PC-3 (cell line): ENCODE measurements at regions not wholly inside any gene's neighbourhood (a gene's known extent, or its start where the extent isn't known, plus 50 kb on each side); places are given as distances from the start of the nearest gene placed in this dataset.

ENCODE experiments used
- ATAC-seq: fragments of 200-7000 bp; cut with Tn5 transposase; 2 replicates; pipeline ENCODE4 v1.9.1; 2020; ENCODE audit warnings: mild to moderate bottlenecking, moderate library complexity
- BruUV-seq: library from RNA; stranded (reverse); fragments of 400-500 nt; replicated peaks from 2 replicates; lab custom pipeline; 2021; lab: Mats Ljungman, UMichigan
- CTCF ChIA-PET: fragments of 300-600 bp; sonication (Branson Sonifier 250); formaldehyde crosslinking; loops from one replicate; lab custom pipeline; 2022; ENCODE audit warnings: antibody characterized with exemption; lab: Charles Lee
- POLR2A ChIA-PET: fragments of 300-600 bp; sonication (Branson Sonifier 250); formaldehyde crosslinking; loops from one replicate; lab custom pipeline; 2022; ENCODE audit warnings: antibody characterized with exemption; ENCODE audit not compliant: unreplicated experiment; lab: Charles Lee
- DNase-seq: peaks from one replicate; pipeline ENCODE4 v3.0.0-alpha.2; 2015
- H2AFZ ChIP-seq: fragments of 300-600 bp; sonication (generic); 2 replicates; pipeline ENCODE4 v1.6.0; 2016; ENCODE audit warnings: antibody characterized with exemption, low read length
- H3F3A ChIP-seq: fragments of 300-600 bp; sonication (generic); one replicate; pipeline ENCODE4 v1.6.0; 2017; ENCODE audit warnings: antibody characterized with exemption, low read length, control low read depth, mild to moderate bottlenecking; ENCODE audit not compliant: unreplicated experiment
- H3K27ac ChIP-seq: fragments of 300-600 bp; sonication (generic); 2 replicates; pipeline ENCODE4 v1.5.1; 2016; ENCODE audit warnings: mild to moderate bottlenecking, low read length
- H3K27me3 ChIP-seq: fragments of 300-600 bp; sonication (generic); 2 replicates; pipeline ENCODE4 v1.6.1; 2016; ENCODE audit warnings: low read length, mixed read lengths
- H3K36me3 ChIP-seq: fragments of 300-600 bp; sonication (generic); 2 replicates; pipeline ENCODE4 v1.6.1; 2016; ENCODE audit warnings: low read depth, mixed run types, low read length, mixed read lengths
- H3K4me1 ChIP-seq: fragments of 300-600 bp; sonication (generic); 2 replicates; pipeline ENCODE4 v1.5.1; 2016; ENCODE audit warnings: low read length; ENCODE audit not compliant: insufficient read depth
- H3K4me2 ChIP-seq: fragments of 300-600 bp; sonication (generic); 2 replicates; pipeline ENCODE4 v1.6.0; 2016; ENCODE audit warnings: low read length
- H3K4me3 ChIP-seq: fragments of 300-600 bp; sonication (generic); 2 replicates; pipeline ENCODE4 v1.5.1; 2016; ENCODE audit warnings: mild to moderate bottlenecking, low read length, mixed read lengths
- H3K79me2 ChIP-seq: fragments of 300-600 bp; sonication (generic); 2 replicates; pipeline ENCODE4 v1.6.1; 2017; ENCODE audit warnings: low read length, mixed read lengths
- H3K9ac ChIP-seq: fragments of 300-600 bp; sonication (generic); 2 replicates; pipeline ENCODE4 v1.6.0; 2016; ENCODE audit warnings: mild to moderate bottlenecking, low read length
- H3K9me2 ChIP-seq: fragments of 300-600 bp; sonication (generic); replicated peaks from 2 replicates; pipeline ENCODE4 v1.6.1; 2016; ENCODE audit warnings: mixed run types, low read length, mixed read lengths
- H3K9me3 ChIP-seq: fragments of 300-600 bp; sonication (generic); 2 replicates; pipeline ENCODE4 v1.6.1; 2016; ENCODE audit warnings: low read length, mixed read lengths
- H4K20me1 ChIP-seq: fragments of 300-600 bp; sonication (generic); 2 replicates; pipeline ENCODE4 v1.6.1; 2016; ENCODE audit warnings: low read length, mixed read lengths
- EZH2 ChIP-seq: fragments of 300-600 bp; sonication (generic); IDR thresholded peaks from one replicate; pipeline ENCODE4 v1.6.1; 2017; ENCODE audit warnings: antibody characterized with exemption, mild to moderate bottlenecking, low read length; ENCODE audit not compliant: unreplicated experiment
- EZH2phosphoT487 ChIP-seq: fragments of 300-600 bp; sonication (generic); IDR thresholded peaks from 2 replicates; pipeline ENCODE4 v1.6.1; 2018; ENCODE audit warnings: mild to moderate bottlenecking, antibody characterized with exemption, low read length, borderline replicate concordance
- intact Hi-C: fragments of 100-400 bp; cut with micrococcal nuclease; formaldehyde crosslinking; loops from 2 replicates; pipeline ENCODE4 v1.9.0; 2023
- TF ChIP-seq, protein P1 (sequence below): fragments of 300-600 bp; sonication (generic); conservative IDR thresholded peaks from 2 replicates; pipeline ENCODE4 v1.5.1; 2017; ENCODE audit warnings: antibody characterized with exemption, low read depth, mild to moderate bottlenecking, low read length

DNA sequence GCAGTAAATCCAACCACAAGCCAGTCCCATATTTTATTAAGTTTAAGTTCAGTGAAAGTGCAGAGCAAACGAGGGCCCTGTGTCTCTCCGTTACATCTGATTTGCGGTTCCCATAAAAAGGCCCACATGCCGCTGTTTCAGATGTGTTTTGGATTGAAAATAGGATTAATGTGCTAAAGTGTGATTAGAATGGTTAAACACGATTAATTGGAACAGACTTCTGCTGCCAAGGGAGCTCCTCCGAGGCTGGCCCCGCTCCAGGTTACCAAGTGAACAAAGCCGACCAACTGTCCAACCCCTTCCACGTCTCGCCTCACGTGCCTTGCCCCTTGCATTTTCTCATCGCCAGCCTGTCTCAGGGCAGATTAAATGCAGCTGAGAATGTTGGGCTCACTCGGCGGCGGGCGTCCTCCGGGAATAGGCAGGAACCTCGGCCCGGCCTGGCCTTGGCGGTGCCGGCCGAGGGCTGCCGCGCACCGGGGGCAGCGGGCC is 166.5 kb upstream of the GSC start:
- no TSS peak for BruUV-seq
- TF ChIP-seq, protein P1, sequence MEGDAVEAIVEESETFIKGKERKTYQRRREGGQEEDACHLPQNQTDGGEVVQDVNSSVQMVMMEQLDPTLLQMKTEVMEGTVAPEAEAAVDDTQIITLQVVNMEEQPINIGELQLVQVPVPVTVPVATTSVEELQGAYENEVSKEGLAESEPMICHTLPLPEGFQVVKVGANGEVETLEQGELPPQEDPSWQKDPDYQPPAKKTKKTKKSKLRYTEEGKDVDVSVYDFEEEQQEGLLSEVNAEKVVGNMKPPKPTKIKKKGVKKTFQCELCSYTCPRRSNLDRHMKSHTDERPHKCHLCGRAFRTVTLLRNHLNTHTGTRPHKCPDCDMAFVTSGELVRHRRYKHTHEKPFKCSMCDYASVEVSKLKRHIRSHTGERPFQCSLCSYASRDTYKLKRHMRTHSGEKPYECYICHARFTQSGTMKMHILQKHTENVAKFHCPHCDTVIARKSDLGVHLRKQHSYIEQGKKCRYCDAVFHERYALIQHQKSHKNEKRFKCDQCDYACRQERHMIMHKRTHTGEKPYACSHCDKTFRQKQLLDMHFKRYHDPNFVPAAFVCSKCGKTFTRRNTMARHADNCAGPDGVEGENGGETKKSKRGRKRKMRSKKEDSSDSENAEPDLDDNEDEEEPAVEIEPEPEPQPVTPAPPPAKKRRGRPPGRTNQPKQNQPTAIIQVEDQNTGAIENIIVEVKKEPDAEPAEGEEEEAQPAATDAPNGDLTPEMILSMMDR, result no peak
- no peak for TF ChIP-seq EZH2phosphoT487
- peak; percentile 53 for TF ChIP-seq EZH2
- Histone ChIP-seq H2AFZ (no peak overlapping the region), H3K9ac (no peak overlapping the region), H3K27ac (no peak overlapping the region), H3K4me2 (no peak overlapping the region), H4K20me1 (no peaks in the 10 kb centered on the region), H3K4me3 (no peak overlapping the region), H3K9me3 (no peaks in the 10 kb centered on the region), H3K4me1 (no peaks in the 10 kb centered on the region), H3K79me2 (no peaks in the 10 kb centered on the region), H3F3A (no peaks in the 10 kb centered on the region), H3K36me3 (no peaks in the 10 kb centered on the region), H3K27me3 (peaks cover 58% of the 10 kb centered on the region), H3K9me2 (no peaks in the 10 kb centered on the region)
- ATAC-seq (no peak), DNase-seq (no peak)
- ChIA-PET CTCF (no interaction called here), POLR2A (no interaction called here)
- intact Hi-C loops, result no loop called here

DNA sequence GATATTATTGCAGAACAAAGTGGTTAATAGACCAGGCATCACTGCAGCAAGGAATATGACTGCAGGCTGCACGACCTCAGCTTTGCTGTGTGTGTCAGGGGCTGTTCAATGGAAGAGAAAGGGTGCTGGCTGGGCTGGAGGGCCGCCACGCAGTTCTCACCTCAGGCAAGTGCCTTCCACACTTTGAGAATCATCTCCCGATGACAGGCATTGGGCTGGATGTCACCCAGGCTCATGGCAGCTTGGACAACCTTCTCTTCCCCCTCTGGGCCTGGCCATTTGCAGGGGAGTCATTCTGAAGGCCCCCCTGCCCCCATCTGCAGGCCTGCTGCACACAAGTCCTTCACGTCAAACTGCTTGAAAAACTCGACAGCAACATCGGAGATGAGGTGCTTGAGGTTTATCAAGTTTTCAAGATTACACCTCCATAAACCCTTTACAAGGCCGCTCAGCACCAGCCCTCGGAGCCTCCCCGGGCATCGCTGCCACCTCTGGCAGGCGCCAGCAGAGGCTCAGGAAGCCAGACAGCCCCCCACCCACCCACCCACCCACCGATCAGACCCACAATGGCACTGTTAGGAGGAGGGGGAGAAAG is 165.9 kb upstream of the GSC start:
- BruUV-seq, result no TSS peak
- no peaks in the 10 kb centered on the region for H3K9me3 ChIP-seq
- CTCF ChIA-PET, result no interaction called here

More for the DNA sequence above, 165.9 kb upstream of the GSC start:
- Histone ChIP-seq H3K4me1 (no peaks in the 10 kb centered on the region), H3K4me2 (no peak overlapping the region), H3K79me2 (no peaks in the 10 kb centered on the region), H3K27me3 (peaks cover 65% of the 10 kb centered on the region), H3K9me2 (no peaks in the 10 kb centered on the region), H3K27ac (no peak overlapping the region), H3K9ac (no peak overlapping the region), H3K36me3 (no peaks in the 10 kb centered on the region), H2AFZ (no peak overlapping the region), H3F3A (no peaks in the 10 kb centered on the region), H4K20me1 (no peaks in the 10 kb centered on the region), H3K4me3 (no peak overlapping the region)
- no peak for DNase-seq
- TF ChIP-seq, protein P1, result no peak
- TF ChIP-seq EZH2phosphoT487 (no peak), EZH2 (no peak)
- intact Hi-C loops, result no loop called here
- ATAC-seq, result no peak
- POLR2A ChIA-PET, result no interaction called here
